SK-N-MC (cell line): ENCODE measurements at regions not wholly inside any gene's neighbourhood (a gene's known extent, or its start where the extent isn't known, plus 50 kb on each side); places are given as distances from the start of the nearest gene placed in this dataset.

ENCODE experiments used
- EZH2 ChIP-seq: fragments of 200-600 bp; sonication (generic); IDR thresholded peaks from one replicate; pipeline ENCODE4 v1.6.1; 2017; ENCODE audit warnings: antibody characterized with exemption
- FOXP2 ChIP-seq: optimal IDR thresholded peaks from 2 replicates; pipeline ENCODE3; 2011; ENCODE audit warnings: mild to moderate bottlenecking, moderate library complexity; ENCODE audit not compliant: insufficient read depth; ENCODE audit errors: extremely low read length, control extremely low read depth
- POLR2AphosphoS5 ChIP-seq: IDR thresholded peaks from 2 replicates; pipeline ENCODE4 v1.6.1; 2012; ENCODE audit warnings: mild to moderate bottlenecking, low read depth, low read length, borderline replicate concordance

DNA sequence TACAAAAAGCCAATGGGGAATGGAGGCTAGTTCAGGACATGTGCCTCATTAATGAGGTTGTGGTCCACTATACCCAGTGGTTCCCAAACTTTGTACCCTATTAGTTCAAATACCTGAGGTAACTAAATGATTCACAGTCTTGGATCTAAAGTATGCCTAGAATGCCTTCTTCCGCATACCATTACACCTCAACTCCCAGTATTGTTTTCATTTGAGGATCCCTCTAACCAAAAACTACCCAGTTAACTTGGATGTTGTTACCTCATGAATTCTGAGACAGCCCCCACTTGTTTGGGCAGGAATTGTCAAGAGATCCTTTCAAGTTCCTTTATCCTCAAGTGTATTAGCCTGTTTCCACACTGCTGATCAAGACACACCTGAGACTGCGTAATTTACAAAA lies 439.2 kb downstream of the PCDH10 start:
- TF ChIP-seq EZH2, result no peak
- no peak for TF ChIP-seq POLR2AphosphoS5
- TF ChIP-seq FOXP2, result no peak
